ENCODE measurements at regions not wholly inside any gene's neighbourhood (a gene's known extent, or its start where the extent isn't known, plus 50 kb on each side); places are given as distances from the start of the nearest gene placed in this dataset.

DNA sequence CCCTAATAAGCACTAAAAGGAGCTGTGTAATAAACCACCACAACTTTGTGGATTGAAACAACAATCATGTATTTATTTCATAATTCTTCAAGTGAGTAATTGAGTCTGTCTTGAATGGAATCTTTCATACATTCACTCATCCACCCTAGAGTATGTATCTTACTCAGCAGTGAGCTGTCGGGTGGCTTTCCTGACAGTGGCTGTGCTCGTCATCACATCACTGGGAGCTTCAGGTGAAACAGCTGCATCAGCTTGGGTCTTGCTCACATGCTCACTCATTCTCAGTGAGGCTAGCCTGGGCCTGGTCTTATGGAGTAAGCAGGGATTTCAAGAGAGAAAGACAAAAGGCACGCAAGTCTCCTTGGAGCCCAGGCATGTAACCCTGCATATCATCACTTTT is 271.4 kb downstream of the POM121L12 start:
- ChIA-PET CTCF (ENCODE audit: low intra/inter-chr PET ratio) (no interaction called here), POLR2A (no interaction called here)
- WGBS (ENCODE audit: insufficient coverage, low coverage, missing lambda C conversion rate), result 0% methylated on average over 3 of the region's 3 CpGs
- FAIRE-seq, result no peak
- H3K9me1 ChIP-seq (ENCODE audit: control insufficient read depth, insufficient read depth, low read length), result no peaks in the 10 kb centered on the region
- no peak overlapping the region for H3K4me3 ChIP-seq
- TF ChIP-seq SIX5 (IDR thresholded peaks at IDR 0.05; ENCODE audit: borderline replicate concordance in 1 of 2, insufficient read depth in 1 of 2, low read depth in 1 of 2, low read length in 2 of 2) (no peak), TAF15 (IDR thresholded peaks at IDR 0.05; ENCODE audit: low read depth, low read length) (no peak), ELF4 (CRISPR knock-in tag; IDR thresholded peaks at IDR 0.05) (no peak), FOXP1 (CRISPR knock-in tag; IDR thresholded peaks at IDR 0.05) (no peak), ZNF174 (CRISPR knock-in tag; IDR thresholded peaks at IDR 0.05) (no peak), MAFK (IDR thresholded peaks at IDR 0.05; ENCODE audit: low read length) (no peak), NR2C1 (IDR thresholded peaks at IDR 0.05) (no peak), NR2C1 (tag; IDR thresholded peaks at IDR 0.05) (no peak), CBFA2T2 (conservative IDR thresholded peaks at IDR 0.05) (no peak), ELF2 (CRISPR knock-in tag; IDR thresholded peaks at IDR 0.05) (no peak), ZC3H8 (IDR thresholded peaks at IDR 0.05) (no peak)
- no peak overlapping the region for H3K4me2 ChIP-seq (ENCODE audit: insufficient read depth, low read length)
- no peaks in the 10 kb centered on the region for H3K9me3 ChIP-seq (replicated peaks; ENCODE audit: control insufficient read depth, insufficient read depth, low read depth, low read length)
- no peaks in the 10 kb centered on the region for H3K36me3 ChIP-seq (ENCODE audit: control insufficient read depth, insufficient read depth, low read length)
- in situ Hi-C loops (cut with MboI), result no loop called here
- BruUV-seq (replicated peaks), result no TSS peak
- intact Hi-C loops (cut with micrococcal nuclease), result no loop called here
- no peaks in the 10 kb centered on the region for H3K79me2 ChIP-seq (ENCODE audit: control insufficient read depth, insufficient read depth, low read length)
- no peak overlapping the region for H2AFZ ChIP-seq (ENCODE audit: low read depth, low read length)
- H3K27me3 ChIP-seq (ENCODE audit: control insufficient read depth in 2 of 2, insufficient read depth in 2 of 2, low read length in 2 of 2), result no peaks in the 10 kb centered on the region
- H3K9ac ChIP-seq (ENCODE audit: insufficient read depth in 1 of 2, low read depth in 2 of 2, low read length in 2 of 2), result no peak overlapping the region
- ATAC-seq, result no peak
- H3K27ac ChIP-seq (ENCODE audit: extremely low read depth, low read depth, low read length), result no peak overlapping the region
- no peak for DNase-seq (ENCODE audit: extremely low read depth in 1 of 4, low spot score in 3 of 4)
- H4K20me1 ChIP-seq (replicated peaks; ENCODE audit: control insufficient read depth, insufficient read depth, low read length), result no peaks in the 10 kb centered on the region
- no peaks in the 10 kb centered on the region for H3K4me1 ChIP-seq (replicated peaks in 1 of 2; ENCODE audit: control insufficient read depth in 2 of 2, insufficient read depth in 2 of 2, low read length in 2 of 2)
